A549 (cell line): ENCODE measurements at regions not wholly inside any gene's neighbourhood (a gene's known extent, or its start where the extent isn't known, plus 50 kb on each side); places are given as distances from the start of the nearest gene placed in this dataset.

Experiments used
- CHD4 ChIP-seq: fragments of 200-600 bp; sonication (generic); IDR thresholded peaks from 2 replicates; pipeline ENCODE4 v1.6.1; 2016; ENCODE audit warnings: antibody characterized with exemption, mild to moderate bottlenecking, borderline replicate concordance
- CTCF ChIP-seq: fragments of >200 bp; sonication (Bioruptor Twin); formaldehyde crosslinking; IDR thresholded peaks from 3 replicates; pipeline ENCODE4 v1.5.1; 2016
- EP300 ChIP-seq, 2 experiments: fragments of >200 bp; sonication (Bioruptor Twin); formaldehyde crosslinking; IDR thresholded peaks; 2 replicates in 1 of 2; 3 replicates in 1 of 2; pipeline ENCODE4 v1.6.1; 2016 to 2017
- PHF8 ChIP-seq: fragments of 200-600 bp; sonication (generic); IDR thresholded peaks from 2 replicates; pipeline ENCODE4 v1.6.1; 2016; ENCODE audit warnings: low read depth, mild to moderate bottlenecking, antibody characterized with exemption, moderate library complexity, borderline replicate concordance
- POLR2A ChIP-seq: IDR thresholded peaks from 2 replicates; pipeline ENCODE4 v1.6.1; 2012; ENCODE audit warnings: mild to moderate bottlenecking, low read length
- RAD21 ChIP-seq, 2 experiments: fragments of >200 bp in 1 of 2; sonication (Bioruptor Twin) in 1 of 2; formaldehyde crosslinking in 1 of 2; IDR thresholded peaks in 1 of 2; conservative IDR thresholded peaks in 1 of 2; 2 replicates in 1 of 2; 3 replicates in 1 of 2; pipeline ENCODE4 v1.6.1; 2012 to 2018; ENCODE audit warnings: inconsistent platforms in 1 of 2
- RCOR1 ChIP-seq: fragments of 150-350 bp; IDR thresholded peaks from 2 replicates; pipeline ENCODE4 v1.6.1; 2014; ENCODE audit warnings: antibody characterized with exemption, low read length, low read depth
- SMC3 ChIP-seq: fragments of >200 bp; sonication (Bioruptor Twin); formaldehyde crosslinking; IDR thresholded peaks from 3 replicates; pipeline ENCODE4 v1.6.1; 2018; ENCODE audit warnings: inconsistent platforms
- ZNF302 ChIP-seq: fragments of 250-450 bp; sonication (Bioruptor Pico); IDR thresholded peaks from 2 replicates; pipeline ENCODE4 v1.9.0; 2021; ENCODE audit warnings: inconsistent platforms, mild to moderate bottlenecking, moderate library complexity

GRCh38 chr4:123599920-123600810 lies 203.6 kb downstream of the SPRY1 start:
- TF ChIP-seq RAD21 (conservative IDR thresholded peaks at IDR 0.05 in 1 of 2, IDR thresholded peaks at IDR 0.05 in 1 of 2) (no peak), PHF8 (no peak), POLR2A (no peak), CTCF (no peak), ZNF302 (CRISPR knock-in tag) (no peak), RCOR1 (no peak), EP300 (IDR thresholded peaks at IDR 0.05) (no peak), SMC3 (no peak), CHD4 (no peak)
